ENCODE measurements at regions not wholly inside any gene's neighbourhood (a gene's known extent, or its start where the extent isn't known, plus 50 kb on each side); places are given as distances from the start of the nearest gene placed in this dataset.

DNA sequence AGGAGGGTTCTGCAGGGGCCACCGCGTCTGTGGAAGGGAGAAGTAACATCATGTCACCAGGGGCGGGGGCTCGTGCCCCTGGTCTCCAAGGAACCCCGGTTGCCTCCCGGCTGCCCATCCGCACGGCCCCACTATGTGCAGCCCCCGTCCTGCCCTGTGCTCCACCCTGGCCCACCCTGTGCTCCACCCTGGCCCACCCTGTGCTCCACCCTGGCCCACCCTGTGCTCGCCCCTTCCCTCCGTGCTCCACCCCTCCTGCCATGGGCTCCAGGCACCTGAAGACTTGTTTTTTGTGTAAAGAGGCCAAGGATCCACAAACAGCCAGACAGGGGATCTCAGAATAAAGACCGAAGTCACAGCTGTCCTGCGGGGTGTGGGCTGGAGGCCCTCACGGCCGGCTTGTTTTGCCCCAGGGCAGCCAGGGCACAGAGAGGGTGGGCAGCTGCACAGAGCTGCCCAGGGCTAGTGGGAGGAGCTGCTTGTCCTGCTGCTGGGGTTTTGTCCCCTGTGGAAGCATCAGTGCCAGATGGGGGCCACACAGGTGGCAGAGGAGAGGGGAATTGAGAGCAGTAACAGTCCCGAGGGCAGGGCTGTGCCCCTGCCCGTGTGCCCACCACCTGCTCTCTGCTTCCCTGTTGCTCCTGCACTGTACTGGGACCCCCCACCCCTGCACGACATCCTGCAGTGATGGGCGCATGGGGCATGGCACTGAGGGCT, 147.0 kb upstream of the CIBAR2 start:
- Histone ChIP-seq H3K79me2 (ENCODE audit: insufficient read depth, low read length) (no peaks in the 10 kb centered on the region), H3K4me1 (ENCODE audit: insufficient read depth, low read length) (no peaks in the 10 kb centered on the region), H3K4me3 (ENCODE audit: low read depth in 1 of 2, low read length in 2 of 2) (no peak overlapping the region), H3K27me3 (ENCODE audit: insufficient read depth, low read length, poor library complexity) (peaks cover 31% of the 10 kb centered on the region), H2AFZ (ENCODE audit: low read depth, low read length) (no peak overlapping the region), H3K9ac (ENCODE audit: low read depth, low read length) (no peak overlapping the region), H3K4me2 (ENCODE audit: insufficient read depth, low read length) (no peak overlapping the region), H3K36me3 (ENCODE audit: insufficient read depth, low read length) (no peaks in the 10 kb centered on the region), H3K27ac (ENCODE audit: low read length) (no peak overlapping the region), H4K20me1 (ENCODE audit: insufficient read depth, low read length) (peaks cover 8% of the 10 kb centered on the region; the same call in 1 of the 2 replicates), H3K9me3 (ENCODE audit: insufficient read depth, low read length, severe bottlenecking) (no peaks in the 10 kb centered on the region)
- TF ChIP-seq CTCF (IDR thresholded peaks at IDR 0.05; ENCODE audit: borderline replicate concordance, extremely low read depth, low read length, poor library complexity, severe bottlenecking) (no peak), EZH2 (IDR thresholded peaks at IDR 0.05; ENCODE audit: borderline replicate concordance, low read depth, low read length, severe bottlenecking) (no peak)
- ATAC-seq (ENCODE audit: insufficient read depth, low read depth) = no peak
- no peak for DNase-seq

- H3K4me1 ChIP-seq (ENCODE audit: insufficient read depth, low read length) = no peaks in the 10 kb centered on the region
- peaks cover 34% of the 10 kb centered on the region for H3K27me3 ChIP-seq (ENCODE audit: insufficient read depth, low read length, poor library complexity)
- no peaks in the 10 kb centered on the region for H3K79me2 ChIP-seq (ENCODE audit: insufficient read depth, low read length)
- no peak overlapping the region for H3K9ac ChIP-seq (ENCODE audit: low read depth, low read length)
- ATAC-seq (ENCODE audit: insufficient read depth, low read depth) = no peak
- no peak overlapping the region for H3K4me2 ChIP-seq (ENCODE audit: insufficient read depth, low read length)
- H3K27ac ChIP-seq (ENCODE audit: low read length) = no peak overlapping the region
- DNase-seq = no peak
- H3K4me3 ChIP-seq (ENCODE audit: low read depth in 1 of 2, low read length in 2 of 2) = no peak overlapping the region
- H2AFZ ChIP-seq (ENCODE audit: low read depth, low read length) = no peak overlapping the region
- TF ChIP-seq CTCF (IDR thresholded peaks at IDR 0.05; ENCODE audit: borderline replicate concordance, extremely low read depth, low read length, poor library complexity, severe bottlenecking) = no peak
- H4K20me1 ChIP-seq (ENCODE audit: insufficient read depth, low read length) = peaks cover 8% of the 10 kb centered on the region; the same call in 1 of the 2 replicates
- H3K9me3 ChIP-seq (ENCODE audit: insufficient read depth, low read length, severe bottlenecking) = no peaks in the 10 kb centered on the region
- H3K36me3 ChIP-seq (ENCODE audit: insufficient read depth, low read length) = no peaks in the 10 kb centered on the region
These were observed 147.5 kb upstream of the CIBAR2 start for GRCh38 chr16:85259832-85260167.

- Histone ChIP-seq H3K4me2 (ENCODE audit: insufficient read depth, low read length) (no peak overlapping the region), H3K79me2 (ENCODE audit: insufficient read depth, low read length) (no peaks in the 10 kb centered on the region), H3K36me3 (ENCODE audit: insufficient read depth, low read length) (no peaks in the 10 kb centered on the region), H3K27me3 (ENCODE audit: insufficient read depth, low read length, poor library complexity) (peaks cover 41% of the 10 kb centered on the region), H2AFZ (ENCODE audit: low read depth, low read length) (no peak overlapping the region), H3K9me3 (ENCODE audit: insufficient read depth, low read length, severe bottlenecking) (no peaks in the 10 kb centered on the region), H3K4me3 (ENCODE audit: low read depth in 1 of 2, low read length in 2 of 2) (no peak overlapping the region), H3K4me1 (ENCODE audit: insufficient read depth, low read length) (no peaks in the 10 kb centered on the region), H3K9ac (ENCODE audit: low read depth, low read length) (no peak overlapping the region), H3K27ac (ENCODE audit: low read length) (no peak overlapping the region), H4K20me1 (ENCODE audit: insufficient read depth, low read length) (peaks cover 8% of the 10 kb centered on the region; the same call in 1 of the 2 replicates)
- no peak for ATAC-seq (ENCODE audit: insufficient read depth, low read depth)
- DNase-seq = no peak
- TF ChIP-seq CTCF (IDR thresholded peaks at IDR 0.05; ENCODE audit: borderline replicate concordance, extremely low read depth, low read length, poor library complexity, severe bottlenecking) = no peak
- no peak for TF ChIP-seq EZH2 (IDR thresholded peaks at IDR 0.05; ENCODE audit: borderline replicate concordance, low read depth, low read length, severe bottlenecking)
These were observed 148.9 kb upstream of the CIBAR2 start for GRCh38 chr16:85261204-85261603.
